Uterus (tissue), 2 donors: ENCODE measurements at regions not wholly inside any gene's neighbourhood (a gene's known extent, or its start where the extent isn't known, plus 50 kb on each side); places are given as distances from the start of the nearest gene placed in this dataset.

Source experiments
- POLR2A ChIP-seq, 2 donors: fragments of 450-650 bp; IDR thresholded peaks; one replicate each; pipeline ENCODE4 v1.6.1; 2016; ENCODE audit warnings: antibody characterized with exemption in 2 of 2, mild to moderate bottlenecking in 1 of 2, moderate library complexity in 1 of 2
- TF ChIP-seq, protein P1 (sequence below), 4 experiments: fragments of 200-600 bp in 2 of 4; fragments of 450-650 bp in 2 of 4; sonication (generic) in 2 of 4; IDR thresholded peaks; one replicate each; pipeline ENCODE4 v1.5.1; 2016 to 2019; ENCODE audit warnings: antibody characterized with exemption in 4 of 4, mild to moderate bottlenecking in 2 of 4, moderate library complexity in 1 of 4

- TF ChIP-seq, protein P1, sequence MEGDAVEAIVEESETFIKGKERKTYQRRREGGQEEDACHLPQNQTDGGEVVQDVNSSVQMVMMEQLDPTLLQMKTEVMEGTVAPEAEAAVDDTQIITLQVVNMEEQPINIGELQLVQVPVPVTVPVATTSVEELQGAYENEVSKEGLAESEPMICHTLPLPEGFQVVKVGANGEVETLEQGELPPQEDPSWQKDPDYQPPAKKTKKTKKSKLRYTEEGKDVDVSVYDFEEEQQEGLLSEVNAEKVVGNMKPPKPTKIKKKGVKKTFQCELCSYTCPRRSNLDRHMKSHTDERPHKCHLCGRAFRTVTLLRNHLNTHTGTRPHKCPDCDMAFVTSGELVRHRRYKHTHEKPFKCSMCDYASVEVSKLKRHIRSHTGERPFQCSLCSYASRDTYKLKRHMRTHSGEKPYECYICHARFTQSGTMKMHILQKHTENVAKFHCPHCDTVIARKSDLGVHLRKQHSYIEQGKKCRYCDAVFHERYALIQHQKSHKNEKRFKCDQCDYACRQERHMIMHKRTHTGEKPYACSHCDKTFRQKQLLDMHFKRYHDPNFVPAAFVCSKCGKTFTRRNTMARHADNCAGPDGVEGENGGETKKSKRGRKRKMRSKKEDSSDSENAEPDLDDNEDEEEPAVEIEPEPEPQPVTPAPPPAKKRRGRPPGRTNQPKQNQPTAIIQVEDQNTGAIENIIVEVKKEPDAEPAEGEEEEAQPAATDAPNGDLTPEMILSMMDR (IDR thresholded peaks at IDR 0.05): no peak
- TF ChIP-seq POLR2A (IDR thresholded peaks at IDR 0.05): no peak
Observed at GRCh38 chr5:168128111-168128510, 163.3 kb upstream of the WWC1 start.
